IPS-18a (cell line): ENCODE measurements at regions not wholly inside any gene's neighbourhood (a gene's known extent, or its start where the extent isn't known, plus 50 kb on each side); places are given as distances from the start of the nearest gene placed in this dataset.
A peak's percentile ranks its signal among the peaks of the same experiment; 100 is the strongest.

Experiments
- H3K27ac ChIP-seq: one replicate; pipeline ENCODE4 v1.5.1; 2013; ENCODE audit warnings: low read length
- H3K27me3 ChIP-seq: one replicate; pipeline ENCODE4 v1.6.1; 2013; ENCODE audit warnings: mild to moderate bottlenecking, low read length; ENCODE audit not compliant: control insufficient read depth, insufficient read depth
- H3K36me3 ChIP-seq: one replicate; pipeline ENCODE4 v1.6.1; 2013; ENCODE audit warnings: low read depth, low read length; ENCODE audit not compliant: control insufficient read depth
- H3K4me1 ChIP-seq: one replicate; pipeline ENCODE4 v1.6.1; 2013; ENCODE audit warnings: low read depth, low read length; ENCODE audit not compliant: control insufficient read depth
- H3K4me3 ChIP-seq: one replicate; pipeline ENCODE4 v1.5.1; 2013; ENCODE audit warnings: low read length
- H3K9ac ChIP-seq: one replicate; pipeline ENCODE4 v1.6.1; 2013; ENCODE audit warnings: mild to moderate bottlenecking, low read length, moderate library complexity
- H3K9me3 ChIP-seq: one replicate; pipeline ENCODE4 v1.6.1; 2013; ENCODE audit warnings: low read depth, low read length; ENCODE audit not compliant: control insufficient read depth

- Histone ChIP-seq H3K27me3 (no peaks in the 10 kb centered on the region), H3K4me1 (no peaks in the 10 kb centered on the region), H3K4me3 (no peak overlapping the region), H3K27ac (no peak overlapping the region), H3K9ac (no peak overlapping the region), H3K9me3 (no peaks in the 10 kb centered on the region), H3K36me3 (no peaks in the 10 kb centered on the region)
Observed at GRCh38 chr3:76646921-76647562, 392.9 kb upstream of the ROBO2 start.

GRCh38 chr3:76651784-76652183, 388.1 kb upstream of the ROBO2 start:
- Histone ChIP-seq H3K4me1 (peaks cover 9% of the 10 kb centered on the region), H3K27ac (no peak overlapping the region), H3K36me3 (no peaks in the 10 kb centered on the region), H3K4me3 (no peak overlapping the region), H3K9me3 (no peaks in the 10 kb centered on the region), H3K27me3 (peaks cover 7% of the 10 kb centered on the region), H3K9ac (no peak overlapping the region)

GRCh38 chr3:76652524-76652923, 387.4 kb upstream of the ROBO2 start:
- no peak overlapping the region for H3K27ac ChIP-seq
- H3K9ac ChIP-seq: no peak overlapping the region
- H3K36me3 ChIP-seq: no peaks in the 10 kb centered on the region
- peaks cover 7% of the 10 kb centered on the region for H3K27me3 ChIP-seq
- H3K9me3 ChIP-seq: no peaks in the 10 kb centered on the region
- H3K4me3 ChIP-seq: no peak overlapping the region
- peaks cover 9% of the 10 kb centered on the region for H3K4me1 ChIP-seq

- H3K4me1 ChIP-seq: peaks cover 9% of the 10 kb centered on the region
- no peaks in the 10 kb centered on the region for H3K36me3 ChIP-seq
- H3K27ac ChIP-seq: no peak overlapping the region
- H3K27me3 ChIP-seq: peaks cover 7% of the 10 kb centered on the region
- H3K9ac ChIP-seq: no peak overlapping the region
- H3K4me3 ChIP-seq: no peak overlapping the region
- no peaks in the 10 kb centered on the region for H3K9me3 ChIP-seq
Observed at GRCh38 chr3:76653640-76654251, 386.2 kb upstream of the ROBO2 start.

GRCh38 chr3:76656531-76657070, 383.3 kb upstream of the ROBO2 start:
- H3K9ac ChIP-seq: no peak overlapping the region
- H3K9me3 ChIP-seq: no peaks in the 10 kb centered on the region
- peaks cover 7% of the 10 kb centered on the region for H3K27me3 ChIP-seq
- H3K4me3 ChIP-seq: no peak overlapping the region
- H3K36me3 ChIP-seq: no peaks in the 10 kb centered on the region
- H3K27ac ChIP-seq: no peak overlapping the region
- peaks cover 16% of the 10 kb centered on the region for H3K4me1 ChIP-seq

- Histone ChIP-seq H3K4me1 (peaks cover 21% of the 10 kb centered on the region), H3K36me3 (no peaks in the 10 kb centered on the region), H3K9ac (no peak overlapping the region)
Observed at GRCh38 chr3:76657909-76658308, 382.0 kb upstream of the ROBO2 start.

GRCh38 chr3:76661527-76662250, 378.2 kb upstream of the ROBO2 start:
- peak overlapping the region; percentile 15 for H3K4me3 ChIP-seq
- no peaks in the 10 kb centered on the region for H3K36me3 ChIP-seq
- H3K27me3 ChIP-seq: no peaks in the 10 kb centered on the region
- H3K9ac ChIP-seq: peak overlapping the region; percentile 9
- H3K9me3 ChIP-seq: no peaks in the 10 kb centered on the region
- peak overlapping the region; percentile 36 for H3K27ac ChIP-seq
- H3K4me1 ChIP-seq: peaks cover 16% of the 10 kb centered on the region

More at GRCh38 chr3:76657909-76658308, 382.0 kb upstream of the ROBO2 start:
- Histone ChIP-seq H3K27ac (no peak overlapping the region), H3K27me3 (peaks cover 7% of the 10 kb centered on the region), H3K4me3 (no peak overlapping the region), H3K9me3 (no peaks in the 10 kb centered on the region)

DNA sequence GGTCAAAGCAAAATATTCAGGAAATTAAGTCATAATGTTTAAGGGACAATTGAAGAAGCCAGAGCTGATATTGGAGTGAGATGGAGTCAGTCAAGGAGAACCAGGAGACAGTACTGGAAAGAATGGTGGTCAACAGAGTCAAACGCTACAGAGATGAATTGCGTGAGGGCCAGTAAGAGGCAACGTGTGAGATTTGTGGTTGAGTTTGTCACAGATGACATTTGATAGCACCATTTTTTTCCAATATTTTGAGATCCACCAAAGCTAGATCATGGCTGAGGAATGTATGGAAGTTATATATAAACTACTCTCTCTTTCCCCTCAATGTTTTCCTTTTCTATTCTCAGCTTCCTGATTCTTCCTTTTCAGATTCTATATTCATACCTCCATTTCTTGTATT, 375.1 kb upstream of the ROBO2 start:
- H3K4me3 ChIP-seq: no peak overlapping the region

DNA sequence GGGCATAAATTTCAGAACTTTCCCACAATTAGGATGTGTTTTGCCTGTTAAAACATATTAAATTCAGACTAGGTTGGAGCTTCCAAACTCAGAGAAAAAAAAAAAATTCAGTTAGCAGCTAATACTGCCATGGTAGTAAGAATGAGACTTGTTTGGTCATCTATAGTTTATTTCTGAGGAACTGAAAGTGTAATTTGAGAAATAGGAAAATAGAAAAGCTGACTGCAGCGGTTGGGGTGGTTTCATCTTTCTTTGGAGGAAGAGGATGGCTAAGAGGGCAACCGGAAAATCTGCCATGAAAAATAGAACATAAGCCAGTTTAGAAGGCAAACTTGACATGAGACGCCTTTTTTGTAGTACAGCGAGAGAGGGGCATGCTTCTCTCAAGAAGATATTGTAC, 371.2 kb upstream of the ROBO2 start:
- no peaks in the 10 kb centered on the region for H3K27me3 ChIP-seq
- no peaks in the 10 kb centered on the region for H3K4me1 ChIP-seq
- H3K4me3 ChIP-seq: no peak overlapping the region
- no peak overlapping the region for H3K27ac ChIP-seq
- no peak overlapping the region for H3K9ac ChIP-seq
- H3K36me3 ChIP-seq: no peaks in the 10 kb centered on the region
- H3K9me3 ChIP-seq: no peaks in the 10 kb centered on the region

More for the DNA sequence above, 375.1 kb upstream of the ROBO2 start:
- no peaks in the 10 kb centered on the region for H3K9me3 ChIP-seq
- H3K36me3 ChIP-seq: no peaks in the 10 kb centered on the region
- H3K4me1 ChIP-seq: peaks cover 15% of the 10 kb centered on the region
- H3K27me3 ChIP-seq: no peaks in the 10 kb centered on the region
- no peak overlapping the region for H3K27ac ChIP-seq
- H3K9ac ChIP-seq: no peak overlapping the region

- Histone ChIP-seq H3K4me3 (no peak overlapping the region), H3K9ac (no peak overlapping the region), H3K4me1 (no peaks in the 10 kb centered on the region), H3K36me3 (no peaks in the 10 kb centered on the region), H3K9me3 (no peaks in the 10 kb centered on the region), H3K27me3 (no peaks in the 10 kb centered on the region), H3K27ac (no peak overlapping the region)
Observed at GRCh38 chr3:76669322-76669721, 370.6 kb upstream of the ROBO2 start.

DNA sequence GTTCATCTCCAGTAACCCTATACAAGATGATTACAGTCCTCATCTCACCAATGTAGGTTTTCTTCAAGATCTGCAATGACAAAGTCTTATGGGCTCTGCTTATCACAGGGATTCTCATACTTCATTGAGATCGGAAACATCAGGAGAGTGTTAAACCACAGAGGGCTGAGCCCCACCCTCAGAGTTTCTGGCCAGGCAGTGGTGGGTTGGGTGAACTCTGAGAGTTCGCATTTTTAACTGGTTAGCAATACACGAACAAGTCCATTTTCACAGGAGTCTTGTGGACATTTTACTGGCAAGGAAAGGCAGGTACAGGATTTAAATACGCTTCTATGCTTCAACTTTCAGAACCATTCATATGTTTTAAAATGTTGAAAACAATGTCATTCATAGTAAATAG, 366.7 kb upstream of the ROBO2 start:
- H3K36me3 ChIP-seq: no peaks in the 10 kb centered on the region
- H3K9ac ChIP-seq: no peak overlapping the region
- no peaks in the 10 kb centered on the region for H3K9me3 ChIP-seq
- H3K4me3 ChIP-seq: no peak overlapping the region
- H3K27me3 ChIP-seq: no peaks in the 10 kb centered on the region
- no peak overlapping the region for H3K27ac ChIP-seq
- H3K4me1 ChIP-seq: peaks cover 8% of the 10 kb centered on the region
